Left hindlimb (tissue), 1 donor: ENCODE measurements at regions not wholly inside any gene's neighbourhood (a gene's known extent, or its start where the extent isn't known, plus 50 kb on each side); places are given as distances from the start of the nearest gene placed in this dataset.
A peak's percentile ranks its signal among the peaks of the same experiment; 100 is the strongest.
"Not testable (repeated sequence)": the region's sequence is repeated elsewhere in the genome, so short reads cannot be mapped to it uniquely, and the experiment has no call there.

Experiments used
- DNase-seq: peaks from one replicate; pipeline ENCODE4 v3.0.0-alpha.2; 2018

DNA sequence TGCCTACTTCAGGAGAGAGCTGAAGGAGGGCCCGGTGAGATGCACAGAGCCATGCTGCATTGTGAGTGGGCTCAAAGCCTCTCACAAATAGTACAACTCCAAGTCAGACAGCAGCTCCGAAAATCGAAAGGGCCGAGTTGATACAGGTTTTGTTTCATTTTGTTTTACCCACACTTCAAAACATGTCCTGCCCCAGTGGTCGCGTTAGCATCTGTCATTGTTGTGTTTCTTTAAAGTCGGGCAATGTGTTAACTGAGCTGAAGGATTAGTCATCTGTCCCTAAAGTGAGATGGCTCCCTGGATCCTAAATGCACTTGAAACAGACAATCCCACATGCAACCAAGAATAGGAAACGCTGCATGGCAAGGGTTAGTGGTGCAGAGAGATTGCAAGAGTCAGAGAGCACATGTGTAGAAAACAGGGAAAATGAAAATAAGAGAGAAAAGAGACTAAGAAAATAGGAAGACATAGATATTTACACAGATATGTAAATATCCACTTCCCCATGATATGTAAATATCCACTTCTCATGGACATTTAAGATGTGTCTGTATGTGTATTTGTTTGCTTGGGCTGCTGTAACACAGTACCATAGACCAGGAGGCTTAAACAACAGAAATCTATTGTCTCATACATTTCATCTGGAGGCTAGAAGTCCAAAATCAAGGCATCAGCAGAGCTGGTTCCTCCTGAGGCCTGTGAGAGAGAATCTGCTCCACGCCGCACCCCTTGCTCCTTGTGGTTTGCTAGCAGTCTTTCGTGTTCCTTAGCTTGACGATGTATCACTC lies 131.4 kb upstream of the RAB4A start:
- no peak for DNase-seq

DNA sequence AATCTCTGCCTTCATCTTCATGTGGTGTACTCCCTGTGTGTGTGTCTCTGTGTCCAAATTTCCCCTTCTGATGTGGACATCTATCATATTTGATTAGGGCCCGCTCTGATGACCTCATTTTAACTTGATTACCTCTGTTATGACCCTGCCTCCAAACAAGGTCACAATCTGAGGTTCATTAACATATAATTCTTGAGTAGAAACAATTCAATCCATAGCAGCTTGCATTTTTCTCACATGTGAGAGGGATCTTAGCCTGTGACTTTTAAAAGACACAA lies 130.9 kb upstream of the RAB4A start:
- DNase-seq = no peak

GRCh38 chr1:229141271-229141670 lies 129.6 kb upstream of the RAB4A start:
- DNase-seq = no peak

GRCh38 chr1:229141689-229142377 lies 129.1 kb upstream of the RAB4A start:
- DNase-seq = no peak

DNA sequence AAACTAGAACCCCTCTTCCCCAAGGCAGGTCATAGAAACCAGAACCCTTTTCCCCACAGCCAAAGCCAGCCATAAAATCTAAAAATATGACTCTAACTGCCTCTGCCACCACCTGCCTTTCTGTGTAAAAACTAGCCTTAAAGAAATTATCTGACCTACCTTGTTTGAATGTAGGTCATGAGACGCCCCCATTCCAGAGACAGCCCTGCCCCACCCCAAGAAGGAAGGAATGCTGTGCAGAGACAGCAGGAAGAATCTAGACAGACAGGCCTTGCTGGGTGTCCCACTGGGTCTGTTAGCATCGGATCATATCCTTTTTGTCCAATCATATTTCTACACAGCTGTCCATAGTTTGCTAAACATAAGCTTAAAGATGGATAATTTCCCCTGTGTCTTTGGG lies 128.4 kb upstream of the RAB4A start:
- DNase-seq = no peak

GRCh38 chr1:229146647-229147046 lies 124.3 kb upstream of the RAB4A start:
- DNase-seq = no peak

GRCh38 chr1:229147072-229147471 lies 123.8 kb upstream of the RAB4A start:
- no peak for DNase-seq

DNA sequence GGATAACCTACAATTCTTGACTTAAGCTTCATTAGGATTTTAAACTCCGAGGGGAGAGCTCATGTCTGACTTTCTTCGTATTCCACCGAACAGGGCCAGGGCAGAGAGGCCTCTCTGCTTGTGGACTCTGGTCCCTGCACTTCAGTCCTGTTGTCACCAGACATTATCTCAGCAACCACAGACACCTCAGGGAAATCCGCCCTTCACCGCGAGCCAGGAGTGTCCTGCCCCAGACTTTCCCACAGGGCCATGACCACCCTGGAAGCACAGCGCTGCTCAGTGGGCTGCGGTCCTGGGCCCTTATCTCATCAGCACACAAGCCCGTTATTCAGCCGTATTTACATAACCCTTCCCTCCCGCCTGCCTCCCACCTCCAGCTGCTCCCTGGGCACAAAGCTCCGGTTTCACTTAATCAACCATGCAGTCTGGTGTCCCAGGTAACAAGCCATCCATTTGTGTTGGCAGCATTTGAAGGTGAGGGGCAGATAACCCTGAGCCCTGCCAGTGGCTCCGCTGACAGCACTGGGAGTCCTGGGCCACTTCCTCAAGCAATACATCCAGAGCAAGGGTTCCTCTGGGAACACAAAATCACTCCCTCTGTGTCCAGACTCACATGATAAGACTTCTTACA lies 122.8 kb upstream of the RAB4A start:
- DNase-seq = no peak

DNA sequence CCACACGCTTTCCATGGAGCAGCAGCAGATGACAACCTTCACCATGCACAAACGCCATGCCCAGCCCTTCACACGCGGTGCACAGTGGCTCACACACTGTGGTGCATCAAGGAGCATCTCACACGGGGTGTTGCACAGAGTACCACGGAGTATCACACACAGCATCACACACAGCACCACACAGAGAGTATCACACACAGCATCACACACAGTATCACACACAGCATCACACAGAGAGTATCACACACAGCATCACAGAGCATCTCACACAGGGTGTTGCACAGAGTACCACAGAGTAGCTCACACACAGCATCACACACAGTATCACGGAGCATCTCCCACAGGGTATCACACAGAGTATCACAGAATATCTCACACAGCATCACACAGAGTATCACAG lies 122.2 kb upstream of the RAB4A start:
- no peak for DNase-seq

- no peak for DNase-seq
Measured at GRCh38 chr1:229149435-229149834, 121.5 kb upstream of the RAB4A start.

DNA sequence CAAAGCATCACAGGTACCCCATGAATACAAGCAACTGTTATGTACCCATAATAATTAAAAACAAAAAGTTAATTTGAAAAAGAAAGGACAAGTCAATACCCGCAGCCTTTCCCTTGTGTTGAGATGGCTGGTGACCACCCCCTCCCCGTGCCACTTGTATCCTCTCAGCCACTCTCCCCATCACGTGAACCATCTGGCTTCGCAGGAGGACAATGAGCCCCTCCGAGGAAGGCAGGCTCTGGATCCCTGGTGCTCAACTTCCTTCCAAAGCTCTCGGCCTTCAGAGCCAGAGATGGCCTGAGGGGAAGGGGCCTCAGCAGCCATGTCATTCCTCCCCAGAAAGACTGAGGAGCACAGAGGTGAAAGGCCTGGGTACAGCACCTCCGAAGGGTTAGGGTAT lies 120.4 kb upstream of the RAB4A start:
- no peak for DNase-seq

DNA sequence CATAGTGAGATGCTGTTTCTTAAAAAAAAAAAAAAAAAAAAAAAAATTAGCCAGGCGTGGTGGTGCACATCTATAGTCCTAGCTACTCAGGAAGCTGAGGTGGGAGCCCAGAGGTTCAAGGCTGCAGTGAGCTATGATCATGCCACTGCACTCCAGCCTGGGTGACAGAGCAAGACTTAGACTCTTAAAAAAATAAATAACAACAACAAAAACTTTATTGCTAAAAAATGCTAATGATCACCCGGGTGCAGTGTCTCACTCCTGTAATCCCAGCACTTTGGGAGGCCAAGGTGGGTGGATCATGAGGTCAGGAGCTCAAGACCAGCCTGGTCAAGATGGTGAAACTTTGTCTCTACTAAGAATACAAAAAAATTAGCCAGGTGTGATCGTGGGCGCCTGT lies 119.5 kb upstream of the RAB4A start:
- DNase-seq = not testable (repeated sequence)

GRCh38 chr1:229152311-229152710 lies 118.6 kb upstream of the RAB4A start:
- no peak for DNase-seq

- DNase-seq = no peak
Measured at GRCh38 chr1:229153955-229154548, 116.9 kb upstream of the RAB4A start.

GRCh38 chr1:229154811-229155210 lies 116.1 kb upstream of the RAB4A start:
- DNase-seq = no peak

DNA sequence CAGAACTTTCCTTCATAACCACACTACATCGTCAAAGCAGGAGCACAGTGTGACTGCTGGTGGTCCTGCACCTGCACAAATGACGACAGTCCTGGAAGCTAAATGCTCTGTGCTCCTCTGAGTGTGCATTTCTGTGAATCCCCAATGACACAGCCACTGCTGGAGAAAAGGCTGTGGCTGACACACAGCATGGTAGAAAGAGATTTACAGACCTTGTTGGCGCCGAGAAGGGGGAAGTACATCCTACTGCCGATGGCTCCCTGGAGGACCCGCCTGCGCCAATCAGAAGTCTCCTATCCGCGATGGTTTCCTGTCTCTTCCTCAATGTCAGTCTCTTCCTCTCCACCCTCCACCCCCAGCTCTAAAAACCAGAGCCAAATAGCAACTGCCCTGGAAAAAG lies 115.4 kb upstream of the RAB4A start:
- peak; percentile 76 for DNase-seq

DNA sequence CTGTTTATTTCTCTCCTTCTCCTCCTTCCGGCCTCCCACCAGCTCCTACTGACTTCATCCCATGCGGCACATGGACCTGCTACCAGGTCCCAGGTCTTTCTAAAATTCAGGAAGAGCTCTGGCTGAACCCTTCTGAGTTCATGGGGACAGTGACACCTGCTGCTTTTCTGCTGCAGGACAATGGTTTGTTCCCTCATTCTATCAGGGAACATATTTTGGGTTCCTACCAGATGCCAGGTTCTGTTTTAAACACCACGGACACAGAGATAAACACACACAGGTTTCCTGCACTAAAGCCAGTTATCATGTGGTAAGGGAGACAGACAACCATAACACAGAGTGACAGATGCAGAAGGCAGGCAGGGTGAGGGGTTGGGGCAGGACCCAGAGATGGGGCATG lies 114.0 kb upstream of the RAB4A start:
- no peak for DNase-seq

DNA sequence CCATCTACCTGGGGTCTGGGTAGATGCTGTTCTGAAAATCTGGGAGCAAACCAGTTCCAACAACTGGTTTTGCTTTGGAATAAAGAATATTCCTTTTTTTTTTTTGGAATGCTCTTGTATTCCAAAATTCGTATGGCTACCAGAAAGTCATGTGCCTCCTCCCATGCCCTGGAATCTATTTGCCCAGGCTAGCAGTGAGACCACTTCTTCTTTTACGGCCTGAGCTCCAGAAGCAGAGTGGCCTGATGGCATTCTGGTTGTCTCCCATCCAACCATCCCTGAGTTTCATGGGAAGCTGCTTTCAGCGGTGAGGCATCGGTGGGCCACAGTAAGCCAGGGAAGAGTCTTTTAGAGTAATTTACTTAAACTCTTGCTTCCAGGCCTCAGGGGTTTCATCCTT lies 113.4 kb upstream of the RAB4A start:
- no peak for DNase-seq

GRCh38 chr1:229158341-229158921 lies 112.5 kb upstream of the RAB4A start:
- no peak for DNase-seq

- no peak for DNase-seq
Measured at GRCh38 chr1:229158927-229159326, 112.0 kb upstream of the RAB4A start.

DNA sequence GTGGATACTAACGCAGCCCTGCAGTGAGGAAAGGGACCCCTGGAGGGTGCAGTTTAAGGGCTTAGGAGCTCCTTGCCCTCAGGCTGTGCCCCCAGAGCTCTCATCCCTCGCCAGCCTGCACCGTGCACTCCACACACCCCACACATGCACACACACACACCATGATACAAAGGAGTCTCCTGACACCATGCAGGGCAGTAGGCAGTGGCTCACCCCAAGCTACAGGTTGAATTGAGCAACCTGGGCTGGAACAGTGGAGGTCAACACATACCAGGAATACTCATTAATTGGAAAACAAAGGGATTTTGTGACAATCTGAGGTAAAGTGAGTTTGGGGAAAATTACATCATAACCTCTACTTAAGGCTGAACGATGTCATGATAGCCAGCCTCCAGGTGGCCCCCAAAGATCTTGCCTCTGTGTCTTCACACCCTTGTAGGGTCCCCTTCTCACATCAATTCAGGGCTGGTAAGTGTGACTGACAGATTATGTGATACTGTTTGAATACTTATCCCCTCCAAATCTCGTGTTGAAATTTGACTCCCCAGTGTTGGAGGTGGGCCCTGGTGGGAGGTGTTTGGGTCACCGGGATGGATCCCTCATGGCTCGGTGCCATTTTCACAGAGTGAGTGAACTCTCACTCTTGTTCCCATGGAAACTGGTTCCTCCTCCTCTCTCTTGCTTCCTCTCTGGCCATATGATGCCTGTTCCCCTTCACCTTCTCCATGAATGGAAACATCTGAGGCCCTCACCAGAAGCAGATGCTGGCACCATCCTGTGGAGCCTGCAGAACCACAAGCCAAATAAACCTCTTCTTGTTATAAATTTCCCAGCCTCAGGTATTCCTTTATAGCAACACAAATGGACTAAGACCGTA lies 111.0 kb upstream of the RAB4A start:
- no peak for DNase-seq

GRCh38 chr1:229161740-229162139 lies 109.2 kb upstream of the RAB4A start:
- DNase-seq = no peak
